ENCODE measurements at regions not wholly inside any gene's neighbourhood (a gene's known extent, or its start where the extent isn't known, plus 50 kb on each side); places are given as distances from the start of the nearest gene placed in this dataset.

DNA sequence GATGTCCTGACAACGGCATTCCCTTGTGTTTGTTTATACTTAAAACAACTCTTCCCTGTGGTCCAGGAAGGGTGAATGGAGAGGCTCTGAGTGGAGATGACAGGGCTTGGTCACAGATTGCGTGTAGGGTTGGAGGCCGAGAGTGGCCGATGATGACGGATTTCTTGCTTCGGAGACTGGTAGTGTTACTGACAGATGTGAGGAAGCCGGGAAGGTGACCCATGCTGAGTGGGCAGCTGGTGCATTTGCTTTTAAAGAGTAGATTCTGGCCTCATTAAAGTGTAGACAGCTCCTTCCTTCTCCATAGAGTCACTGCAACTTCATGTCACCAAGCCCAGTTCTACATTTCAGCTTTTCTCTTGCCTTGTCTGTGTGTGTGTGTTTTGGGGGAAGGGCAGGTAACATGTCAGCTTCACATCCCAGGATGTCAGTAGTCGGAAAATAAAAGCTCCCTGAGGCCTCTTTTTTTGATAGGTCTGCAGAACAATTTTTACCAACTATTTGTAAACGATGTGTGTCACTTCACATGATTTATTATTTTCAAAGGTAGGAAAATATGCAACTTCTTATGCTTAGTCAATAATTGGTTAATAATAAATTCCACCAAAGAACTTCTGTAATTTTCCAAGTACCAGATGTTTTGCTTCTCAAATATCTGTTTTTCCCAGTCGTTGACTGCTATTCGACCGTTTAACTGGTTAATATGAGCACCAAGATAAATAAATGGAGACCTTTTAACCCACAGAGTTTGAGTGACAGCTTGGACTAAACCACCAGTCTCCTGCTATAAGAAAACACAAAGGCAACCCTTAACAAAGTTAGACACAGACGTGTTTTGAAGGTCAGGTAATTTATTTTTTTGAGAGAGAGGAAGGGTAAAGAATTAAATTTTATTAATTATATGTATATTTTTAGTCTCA, 436.9 kb downstream of the SLC4A3 start:
- DNase-seq, result peak in 1 of 3 experiments; percentile 34

DNA sequence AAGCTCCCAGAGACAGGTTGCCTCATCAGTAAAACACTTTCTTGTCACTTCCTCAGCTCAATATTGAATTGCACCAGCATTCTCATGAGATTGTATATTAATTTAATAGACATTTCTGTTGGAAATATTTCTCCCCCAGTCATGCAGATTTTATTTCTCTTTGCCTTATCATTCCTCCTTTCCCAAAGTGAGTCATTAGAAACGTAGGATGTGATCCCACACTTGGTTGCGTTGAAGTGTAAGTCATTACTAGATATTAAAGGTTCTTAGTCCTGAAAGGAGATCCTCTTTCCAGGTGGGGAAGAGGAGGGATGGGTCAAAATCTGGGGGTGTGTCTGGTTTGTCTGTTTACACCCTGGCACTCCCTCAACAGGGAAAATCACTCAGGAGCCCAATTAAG, 438.2 kb downstream of the SLC4A3 start:
- no peak for DNase-seq

DNA sequence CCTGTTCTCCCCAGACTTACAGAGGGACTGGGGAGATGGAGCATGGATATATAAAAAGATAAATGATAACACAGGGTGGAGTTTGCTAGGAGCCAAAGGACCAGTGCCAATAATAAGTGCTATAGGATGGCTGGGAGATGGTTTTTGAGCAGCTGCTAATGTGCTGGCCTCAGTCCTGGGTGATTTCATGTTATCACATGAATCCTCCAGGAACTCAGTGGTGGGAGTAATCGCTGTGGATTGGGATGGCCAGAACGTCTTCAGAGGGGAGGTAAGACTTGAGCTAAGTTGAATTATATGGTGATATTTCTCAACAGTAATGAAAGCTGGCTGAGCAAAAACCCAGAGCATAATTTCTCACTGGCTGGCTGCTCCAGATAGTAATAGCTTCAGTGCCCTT, 441.4 kb downstream of the SLC4A3 start:
- DNase-seq, result no peak

DNA sequence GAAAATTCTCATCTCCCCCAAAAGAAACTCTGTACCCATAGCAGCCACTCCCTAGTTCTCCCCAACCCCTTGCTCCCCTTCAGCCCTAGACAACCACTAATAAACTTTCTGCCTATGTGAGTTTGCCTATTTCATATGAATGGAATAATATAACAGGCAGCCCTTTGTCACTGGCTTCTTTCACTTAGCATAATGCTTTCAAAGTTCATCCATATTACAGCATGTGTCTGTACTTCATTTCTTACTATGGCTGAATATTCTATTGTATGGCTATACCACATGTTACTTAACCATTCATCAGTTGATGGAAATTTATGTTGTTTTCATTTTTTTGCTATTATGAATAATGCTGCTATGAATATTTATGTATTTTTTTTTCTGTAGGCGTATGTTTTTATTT, 442.9 kb downstream of the SLC4A3 start:
- DNase-seq, result no peak

DNA sequence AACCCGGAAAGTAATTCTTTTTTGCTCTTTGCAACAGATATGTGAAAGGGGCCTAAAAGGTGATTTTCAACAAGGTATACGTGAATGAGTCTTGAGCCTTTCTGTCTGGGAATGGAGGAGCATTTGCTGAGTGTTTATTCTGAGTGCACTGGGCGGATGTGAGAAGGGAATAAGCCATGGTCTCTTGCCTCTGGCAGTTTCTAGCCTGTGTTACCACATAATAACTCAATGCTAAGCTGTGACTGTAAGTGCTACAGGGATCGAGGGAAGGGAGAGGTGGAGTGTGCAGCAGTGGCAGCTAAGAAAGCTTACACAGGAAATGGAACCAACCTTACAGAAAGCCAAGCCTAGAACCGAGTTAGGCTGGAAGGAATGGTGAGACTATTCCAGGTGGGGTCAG, 444.3 kb downstream of the SLC4A3 start:
- DNase-seq, result no peak

DNA sequence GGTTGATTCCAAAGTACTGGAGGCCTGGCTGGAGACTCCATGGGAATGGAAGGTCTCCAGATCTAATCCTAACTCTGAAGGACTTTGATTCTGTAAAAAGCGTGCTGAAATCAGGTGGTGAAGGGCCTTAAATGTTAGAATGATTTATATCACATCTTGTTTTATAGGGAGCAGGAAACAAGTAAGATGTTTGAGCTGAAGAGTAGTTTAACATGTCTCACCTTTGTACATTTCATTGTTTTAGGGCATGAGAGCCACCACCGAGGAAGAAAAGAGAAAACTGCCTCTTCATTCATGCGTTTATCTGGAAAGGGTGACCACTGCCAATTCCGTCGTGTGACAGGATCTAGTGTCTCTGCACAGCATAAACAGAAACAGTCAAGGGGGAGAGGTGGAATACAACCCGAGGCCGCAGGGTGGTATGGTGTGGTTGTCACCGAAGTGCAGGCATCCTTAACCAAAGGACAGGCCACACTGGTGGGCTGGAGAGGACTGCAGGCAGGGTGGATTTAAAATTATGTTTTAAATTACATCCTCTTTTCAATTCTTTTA, 445.3 kb downstream of the SLC4A3 start:
- no peak for DNase-seq

DNA sequence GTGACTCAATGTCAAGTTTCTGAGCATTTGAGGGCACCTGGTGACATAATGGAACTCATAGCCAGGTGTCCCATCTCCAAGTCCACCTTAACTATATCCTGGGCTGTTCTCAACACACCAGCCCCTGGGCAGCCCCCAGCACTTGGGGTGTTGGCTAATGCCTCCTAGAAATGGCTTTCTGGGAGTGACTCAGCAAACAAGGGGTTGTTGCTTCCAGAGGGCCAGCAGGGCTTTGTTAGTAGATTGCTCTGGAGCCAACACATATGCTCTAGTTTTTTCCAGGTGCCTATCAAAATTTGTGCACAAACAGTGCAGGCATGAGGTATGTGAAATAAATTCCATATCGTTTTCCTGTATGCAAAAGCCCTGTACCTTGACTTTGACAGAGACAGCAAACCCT, 448.4 kb downstream of the SLC4A3 start:
- DNase-seq, result no peak

DNA sequence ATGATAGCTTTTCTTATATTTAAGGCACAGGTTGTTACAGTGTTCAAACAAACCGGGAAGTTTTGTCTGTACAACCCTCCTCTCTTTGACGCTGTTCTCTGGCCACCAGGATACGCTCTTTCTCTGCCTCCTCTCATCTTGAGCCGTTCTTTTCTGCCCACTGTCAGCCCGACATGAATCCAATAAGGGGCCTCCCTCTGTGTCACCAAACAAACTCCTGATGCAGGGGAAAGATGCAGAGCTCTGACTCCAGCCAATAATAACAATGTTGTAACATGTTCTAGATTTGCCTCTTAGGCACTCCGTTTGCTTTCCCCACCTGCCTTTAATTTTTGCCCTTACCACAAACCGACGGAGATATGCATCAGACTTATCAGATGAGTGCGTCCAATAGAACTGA, 449.3 kb downstream of the SLC4A3 start:
- DNase-seq, result peak in 2 of 3 experiments; percentile 17 to 53

DNA sequence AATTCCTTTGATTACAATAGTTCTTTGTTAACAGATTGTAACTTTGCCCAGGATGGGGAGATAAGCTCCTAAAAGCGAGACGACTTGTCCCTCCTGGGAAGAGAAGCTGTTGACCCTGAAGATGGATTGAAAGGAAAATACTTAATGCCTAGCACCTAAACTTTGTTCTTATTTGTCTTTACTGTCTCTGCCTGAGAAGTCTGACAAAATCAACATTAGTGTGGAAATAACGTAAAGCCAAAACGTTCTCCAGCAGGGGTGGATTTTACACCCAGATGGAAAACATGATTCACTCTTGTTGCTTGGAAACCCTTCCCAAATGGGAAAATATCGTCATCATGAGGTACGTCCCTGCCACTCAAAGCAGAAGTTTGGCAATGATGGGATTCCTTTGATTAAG, 450.1 kb downstream of the SLC4A3 start:
- DNase-seq, result no peak

DNA sequence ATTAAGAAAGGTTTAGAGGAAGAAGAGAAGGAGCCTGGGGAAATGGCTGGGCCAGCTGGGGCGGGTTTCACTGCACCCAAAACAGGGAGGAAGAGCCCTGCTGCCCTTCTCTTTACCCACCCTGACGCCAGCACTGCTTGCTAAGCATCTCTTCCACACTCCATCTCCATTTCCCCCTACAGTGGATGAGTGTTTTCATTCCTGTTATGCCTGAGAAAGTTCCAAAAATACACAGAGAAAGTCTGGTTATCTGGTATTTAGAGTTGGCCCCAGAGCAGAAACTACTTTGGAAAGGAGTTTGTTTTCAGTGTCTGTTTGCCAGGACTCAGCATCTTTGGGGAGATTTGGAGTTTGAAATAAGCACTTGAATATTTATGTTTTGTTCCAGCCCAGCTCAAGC, 451.0 kb downstream of the SLC4A3 start:
- no peak for DNase-seq

DNA sequence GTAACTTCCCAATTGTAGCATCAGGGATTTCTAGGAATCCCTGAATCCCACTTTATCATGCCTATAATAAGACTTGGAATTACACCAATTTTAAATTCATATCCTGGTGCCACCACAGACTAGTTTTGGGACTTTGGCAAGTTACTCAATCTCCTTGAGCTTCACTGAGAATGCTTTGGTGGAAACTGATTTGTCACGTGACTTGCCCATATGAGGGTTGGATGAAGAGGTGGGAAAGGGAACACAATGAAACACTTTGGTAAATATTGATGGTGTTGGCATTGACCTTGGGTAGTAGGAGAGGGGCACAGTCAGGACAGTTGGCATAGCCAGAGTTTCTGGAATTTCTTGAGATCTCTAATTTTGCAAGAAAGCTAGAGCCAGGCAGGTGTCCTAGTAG, 452.2 kb downstream of the SLC4A3 start:
- DNase-seq, result no peak

DNA sequence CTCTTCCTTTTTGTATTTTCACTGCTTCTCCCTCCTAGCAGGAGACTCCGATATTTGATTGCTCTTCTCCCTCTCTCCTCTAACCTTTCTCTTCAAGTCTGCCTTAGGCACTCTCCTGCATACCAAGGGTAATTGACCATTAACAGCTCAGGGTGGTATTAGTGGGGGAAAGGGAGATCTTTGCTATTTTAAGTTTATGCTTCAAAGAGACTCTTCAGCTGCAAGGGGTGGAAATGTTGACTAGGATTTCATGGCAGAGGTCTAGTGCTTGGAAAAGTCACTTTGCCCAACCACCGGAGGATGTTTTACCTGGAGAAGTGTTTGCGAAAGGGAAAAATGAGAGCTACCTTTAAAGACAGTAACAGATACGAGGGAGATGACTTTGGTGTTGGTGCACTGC, 453.7 kb downstream of the SLC4A3 start:
- no peak for DNase-seq

DNA sequence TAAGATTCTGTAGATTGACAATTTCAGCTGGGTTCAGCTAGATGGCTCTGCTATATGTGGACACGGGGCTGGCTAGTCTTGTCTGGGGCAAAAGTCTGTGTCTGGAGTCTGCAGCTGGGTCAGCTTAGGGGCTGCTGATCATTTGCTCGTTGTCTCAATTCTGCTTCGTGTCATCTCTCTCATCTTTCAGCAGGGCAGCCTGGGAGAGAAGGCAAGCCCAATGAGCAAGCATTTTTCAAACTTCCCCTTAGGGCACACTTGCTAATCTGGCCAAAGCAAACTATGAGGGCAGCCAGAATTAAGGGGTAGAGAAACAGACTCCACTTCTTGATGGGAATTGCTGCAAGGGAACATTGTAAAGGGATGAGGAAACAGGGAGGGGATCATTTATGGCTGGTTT, 462.6 kb downstream of the SLC4A3 start:
- DNase-seq, result peak in 1 of 3 experiments; percentile 11

DNA sequence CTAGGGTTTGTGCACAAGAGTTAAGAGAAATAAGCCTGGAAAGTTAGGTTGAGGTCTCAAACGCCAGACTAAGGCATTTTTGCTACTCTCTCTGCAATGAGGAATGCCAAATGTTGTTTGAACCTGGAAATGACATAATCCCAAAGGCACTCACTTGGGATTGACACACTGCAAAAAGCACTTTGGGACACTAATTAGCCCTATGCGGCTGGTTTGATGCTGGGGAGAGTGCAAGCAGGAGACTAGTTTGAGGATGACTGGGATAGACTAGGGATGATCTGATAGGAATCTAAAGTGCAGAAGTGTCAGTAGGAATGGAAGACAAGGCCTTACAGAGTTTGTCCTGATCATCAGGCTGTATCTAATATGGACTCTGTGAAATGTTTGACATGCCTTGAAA, 469.0 kb downstream of the SLC4A3 start:
- no peak for DNase-seq

DNA sequence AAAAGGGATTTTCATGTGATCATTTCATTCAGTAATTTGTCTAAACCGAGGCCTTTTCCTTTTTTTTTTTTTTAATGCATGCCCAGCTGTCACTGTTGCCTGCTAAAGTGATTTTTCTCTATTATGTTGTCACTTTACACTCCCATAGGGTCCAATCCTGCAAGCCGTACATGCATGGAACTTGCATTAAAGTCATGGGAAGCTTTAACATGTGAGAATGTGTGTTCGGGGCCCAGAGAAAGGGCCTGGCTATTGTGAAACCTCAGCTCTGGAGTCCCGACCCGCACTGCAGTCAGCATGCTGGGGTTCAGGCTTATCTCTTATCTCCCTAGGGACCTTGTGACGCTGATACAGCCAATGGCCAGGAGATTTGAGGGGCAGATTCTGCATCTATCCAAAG, 474.6 kb downstream of the SLC4A3 start:
- no peak for DNase-seq

DNA sequence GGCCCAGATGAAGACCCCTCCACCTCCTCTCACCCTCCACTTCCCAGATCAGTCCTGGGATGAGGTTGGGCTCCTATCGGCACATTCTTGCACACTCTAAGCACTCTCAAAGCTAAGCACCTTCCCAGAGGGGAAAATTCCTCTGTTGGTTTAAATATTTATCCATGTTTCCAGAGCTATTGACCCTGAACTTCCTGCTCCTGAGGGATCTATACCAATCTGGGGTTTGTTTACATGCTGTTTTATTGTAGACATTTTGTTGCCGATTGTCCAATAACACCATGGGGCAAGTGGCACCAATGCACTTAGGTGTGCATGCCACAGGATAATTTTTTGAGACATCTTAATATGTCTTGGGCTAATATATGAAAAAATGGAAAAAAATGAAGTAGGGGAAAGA, 476.2 kb downstream of the SLC4A3 start:
- DNase-seq, result no peak

DNA sequence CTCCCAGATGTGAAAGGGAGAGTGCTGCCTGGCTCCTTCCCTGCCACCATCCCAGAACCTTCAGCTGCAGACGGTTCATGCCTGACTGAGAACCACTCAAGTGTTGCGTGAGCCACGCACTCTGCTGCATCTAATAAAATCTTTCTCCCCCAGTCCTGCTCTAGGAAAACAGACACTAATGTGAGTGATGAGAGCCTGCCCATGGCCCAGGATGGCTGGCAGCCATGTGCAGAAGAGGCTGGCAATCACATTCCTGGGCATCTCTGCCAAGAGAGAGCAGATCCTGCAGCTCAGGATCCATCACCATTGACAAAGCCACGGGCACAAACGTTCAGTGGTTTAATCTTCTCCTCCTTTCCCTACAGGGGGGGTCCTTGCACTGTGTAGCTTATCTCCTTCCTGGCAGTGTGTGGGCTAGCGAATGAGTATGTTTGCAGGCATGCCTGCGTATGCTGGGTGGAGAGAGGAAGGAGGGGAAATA, 477.5 kb downstream of the SLC4A3 start:
- DNase-seq, result peak in 1 of 3 experiments; percentile 46

DNA sequence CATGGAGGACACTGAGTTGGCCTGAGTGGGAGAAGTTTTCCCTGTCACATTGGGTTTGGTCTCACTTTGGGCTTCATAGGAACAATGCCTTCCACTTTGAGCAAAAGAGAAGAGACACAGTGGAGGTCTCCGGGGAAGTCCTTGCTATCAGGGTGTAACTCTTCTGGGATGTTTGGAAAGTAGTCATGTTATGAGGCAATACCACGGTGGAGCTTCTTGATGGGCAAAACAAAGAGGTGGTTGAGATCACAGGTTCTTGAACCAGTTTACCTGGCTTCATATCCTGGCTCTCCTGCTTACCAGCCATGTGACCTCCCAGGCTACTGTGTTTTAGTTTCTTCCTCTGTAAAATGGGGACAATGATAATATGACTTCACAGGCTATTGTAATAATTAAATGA, 478.6 kb downstream of the SLC4A3 start:
- no peak for DNase-seq

DNA sequence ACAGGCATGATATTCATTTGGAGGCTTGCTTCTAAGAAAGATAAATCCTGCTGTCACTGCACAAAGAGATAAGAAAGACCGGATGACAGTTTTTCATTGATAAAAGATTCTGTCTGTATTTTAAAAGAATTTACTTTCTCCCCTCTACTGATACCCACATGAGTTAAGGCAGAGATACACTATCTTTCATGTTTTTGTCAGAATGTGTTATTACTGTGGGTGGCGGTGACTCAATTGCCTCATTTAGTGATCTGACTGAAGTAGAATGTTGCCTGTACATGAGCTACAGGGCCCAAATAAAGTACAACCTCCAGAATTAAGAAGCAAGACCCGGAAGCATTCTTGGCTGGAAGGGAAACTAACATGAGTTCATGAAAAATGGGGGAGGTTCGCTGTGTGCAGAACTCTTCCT, 480.0 kb downstream of the SLC4A3 start:
- no peak for DNase-seq

DNA sequence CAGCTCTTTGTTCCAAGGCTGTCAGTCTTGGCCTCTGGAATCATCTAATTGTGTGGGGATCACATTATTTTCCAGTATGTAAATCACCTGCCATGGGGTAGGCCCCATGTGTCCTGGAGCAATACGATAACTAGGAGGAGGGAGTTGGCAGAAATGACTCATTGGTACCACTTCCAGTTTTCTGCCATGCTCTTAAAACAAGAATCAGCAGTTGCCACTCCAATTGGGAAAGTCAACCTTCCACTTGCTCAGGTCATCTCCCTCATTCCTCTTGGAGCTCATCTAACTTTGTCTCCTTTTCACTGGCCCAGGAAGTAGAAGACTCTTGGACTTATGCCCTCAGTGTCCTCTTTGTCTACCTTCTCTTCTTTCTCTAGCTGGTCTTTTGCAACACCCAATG, 487.0 kb downstream of the SLC4A3 start:
- DNase-seq, result no peak

DNA sequence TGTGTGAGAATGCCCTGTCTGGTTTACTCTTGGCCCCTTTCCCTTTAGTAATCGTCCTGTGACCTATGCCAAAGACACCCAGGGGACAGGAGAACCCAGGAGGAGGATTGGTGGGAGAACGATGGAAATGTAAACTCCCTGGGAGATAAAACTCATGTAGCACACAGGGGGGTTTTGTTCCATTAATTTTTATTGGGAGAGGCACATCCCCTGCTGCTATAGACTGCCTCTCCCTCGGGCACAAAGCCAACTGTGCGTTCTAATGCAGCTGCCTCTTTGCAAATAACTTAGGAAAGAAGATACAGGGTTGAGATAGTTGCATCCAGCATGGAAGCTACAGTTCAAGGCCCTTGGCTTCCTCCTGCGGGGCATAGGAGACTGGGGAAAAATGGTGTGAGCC, 489.6 kb downstream of the SLC4A3 start:
- peak in 2 of 3 experiments; percentile 7 to 42 for DNase-seq

DNA sequence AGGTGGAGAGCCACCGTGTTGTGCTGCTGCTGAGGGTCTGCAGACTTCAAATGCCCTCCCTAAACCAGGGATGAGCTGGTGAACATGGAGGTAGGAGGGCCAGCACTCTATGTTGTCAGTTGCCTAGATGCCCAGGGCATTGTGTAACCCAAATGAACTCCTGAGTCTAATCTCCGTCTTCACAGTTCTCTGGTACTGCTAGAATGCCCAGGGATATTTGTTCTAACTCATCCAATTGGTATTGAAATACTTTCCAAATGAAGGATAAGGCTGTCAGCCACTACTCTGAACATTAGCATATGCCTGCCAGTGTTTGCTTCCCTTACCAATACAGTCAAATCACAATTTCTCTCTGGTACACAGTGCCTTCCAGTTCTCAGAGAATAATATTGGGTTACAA, 492.6 kb downstream of the SLC4A3 start:
- DNase-seq, result no peak

DNA sequence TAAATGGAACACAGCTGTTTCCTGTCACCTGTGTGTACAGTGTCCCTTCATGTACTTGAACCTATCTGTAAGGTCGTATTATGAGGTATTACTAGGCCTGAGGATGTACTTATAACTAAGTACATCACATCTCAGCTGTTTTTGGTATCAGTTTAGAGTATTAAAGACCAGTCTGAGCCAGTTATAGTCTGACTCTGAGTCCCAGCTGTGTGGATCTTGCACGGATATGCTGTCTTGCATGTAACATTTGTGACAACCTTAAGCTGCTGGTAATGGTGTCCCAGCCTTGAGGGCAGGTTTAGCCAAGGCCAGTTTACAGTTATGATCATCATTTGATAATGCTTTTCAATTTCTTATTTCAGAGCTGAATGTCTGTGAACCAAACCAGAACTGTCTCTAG, 496.3 kb downstream of the SLC4A3 start:
- DNase-seq, result peak in 2 of 3 experiments; percentile 41 to 83

DNA sequence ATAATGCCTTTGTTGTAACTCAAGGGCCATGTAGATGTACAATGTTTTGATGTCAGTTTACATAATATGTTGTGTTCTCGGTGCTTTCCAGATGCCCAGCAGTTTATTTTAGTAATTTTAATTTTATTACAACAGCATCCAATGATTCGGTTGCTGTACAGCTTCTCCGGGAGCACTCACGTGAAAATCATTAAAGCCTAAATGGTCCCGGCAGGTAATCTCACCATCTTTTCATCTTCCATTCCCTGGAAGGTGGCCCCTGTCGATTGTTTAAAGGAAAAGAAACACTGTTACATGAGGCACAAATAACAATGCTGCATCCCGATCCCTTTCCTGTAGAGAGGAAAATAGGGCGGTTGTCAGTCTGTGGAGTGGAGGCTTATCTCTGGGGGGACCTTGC, 498.1 kb downstream of the SLC4A3 start:
- no peak for DNase-seq

DNA sequence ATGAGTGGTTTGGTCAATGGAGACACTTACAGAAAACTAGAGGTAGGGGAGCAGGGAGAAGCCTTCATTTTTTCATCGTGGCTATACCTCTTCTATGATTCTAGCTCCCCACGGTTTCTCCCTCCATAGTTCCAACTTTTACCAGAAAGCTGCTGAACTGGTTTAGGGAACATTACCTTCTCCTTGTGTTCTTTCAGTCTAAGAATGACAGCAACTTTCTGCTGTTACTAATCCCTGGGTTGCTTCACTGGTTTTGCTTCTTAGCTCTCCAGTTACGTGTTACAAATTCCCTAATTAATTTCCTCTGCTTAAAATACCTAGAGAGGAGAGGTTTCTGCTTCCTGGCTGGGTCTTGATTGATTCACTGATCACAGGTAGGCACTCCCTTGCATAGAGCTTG, 499.9 kb downstream of the SLC4A3 start:
- DNase-seq, result no peak

Measured in NCI-H1417 (cell line).